Adipocyte (in vitro differentiated cells): ENCODE measurements at regions not wholly inside any gene's neighbourhood (a gene's known extent, or its start where the extent isn't known, plus 50 kb on each side); places are given as distances from the start of the nearest gene placed in this dataset.

Experiments
- DNase-seq: peaks from one replicate; pipeline ENCODE4 v3.0.0-alpha.2; 2015; ENCODE audit warnings: low read depth
- H3K27me3 ChIP-seq: replicated peaks from 2 replicates; pipeline ENCODE4 v1.7.0; 2013; ENCODE audit warnings: mild to moderate bottlenecking, low read length, moderate library complexity; ENCODE audit not compliant: control insufficient read depth, insufficient read depth
- H3K36me3 ChIP-seq: 2 replicates; pipeline ENCODE4 v1.7.0; 2013; ENCODE audit warnings: low read length, mild to moderate bottlenecking, moderate library complexity; ENCODE audit not compliant: control insufficient read depth, insufficient read depth, severe bottlenecking
- H3K4me1 ChIP-seq: 2 replicates; pipeline ENCODE4 v1.7.0; 2013; ENCODE audit warnings: mild to moderate bottlenecking, low read length, moderate library complexity; ENCODE audit not compliant: control insufficient read depth, insufficient read depth
- H3K4me3 ChIP-seq: 2 replicates; pipeline ENCODE4 v1.7.0; 2013; ENCODE audit warnings: mild to moderate bottlenecking, low read length, moderate library complexity
- H3K9ac ChIP-seq: 2 replicates; pipeline ENCODE4 v1.7.0; 2013; ENCODE audit warnings: mild to moderate bottlenecking, low read length, moderate library complexity
- H3K9me3 ChIP-seq: 2 replicates; pipeline ENCODE4 v1.7.0; 2013; ENCODE audit warnings: mild to moderate bottlenecking, low read length, moderate library complexity; ENCODE audit not compliant: control insufficient read depth

GRCh38 chr9:90948156-90948555, 146.5 kb downstream of the SYK start:
- H3K4me3 ChIP-seq: no peak overlapping the region
- no peak overlapping the region for H3K9ac ChIP-seq
- H3K36me3 ChIP-seq: no peaks in the 10 kb centered on the region
- H3K9me3 ChIP-seq: peaks cover 6% of the 10 kb centered on the region
- H3K4me1 ChIP-seq: no peaks in the 10 kb centered on the region
- peaks cover 5% of the 10 kb centered on the region for H3K27me3 ChIP-seq
- DNase-seq: no peak

DNA sequence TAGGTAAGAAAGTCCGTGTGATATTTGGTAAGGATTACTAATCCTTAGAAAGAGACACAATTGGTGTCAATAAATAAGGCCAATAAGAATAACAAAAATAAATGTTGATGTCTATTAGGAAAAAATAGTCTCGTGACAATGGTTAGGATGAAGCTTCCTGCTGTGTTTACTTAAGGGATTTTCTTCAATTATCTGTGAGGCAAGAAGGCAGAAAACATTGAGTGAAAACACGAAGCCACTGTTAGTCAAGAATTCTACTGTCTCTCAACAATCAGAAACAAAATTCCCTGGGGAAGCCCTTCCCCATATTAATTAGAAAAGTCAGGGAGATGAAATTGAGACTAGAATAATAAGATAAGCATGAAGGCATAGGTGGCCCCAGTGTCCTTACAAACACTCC, 149.0 kb downstream of the SYK start:
- DNase-seq: peak; percentile 56
- Histone ChIP-seq H3K9me3 (peaks cover 6% of the 10 kb centered on the region), H3K36me3 (no peaks in the 10 kb centered on the region), H3K9ac (no peak overlapping the region), H3K4me1 (peaks cover under 1% of the 10 kb centered on the region), H3K4me3 (no peak overlapping the region), H3K27me3 (peaks cover 5% of the 10 kb centered on the region)

- Histone ChIP-seq H3K4me3 (no peak overlapping the region), H3K27me3 (peaks cover 5% of the 10 kb centered on the region), H3K4me1 (peaks cover 6% of the 10 kb centered on the region), H3K36me3 (no peaks in the 10 kb centered on the region), H3K9ac (no peak overlapping the region), H3K9me3 (peaks cover 6% of the 10 kb centered on the region)
- DNase-seq: no peak
Observed at GRCh38 chr9:90953200-90953599, 151.6 kb downstream of the SYK start.

DNA sequence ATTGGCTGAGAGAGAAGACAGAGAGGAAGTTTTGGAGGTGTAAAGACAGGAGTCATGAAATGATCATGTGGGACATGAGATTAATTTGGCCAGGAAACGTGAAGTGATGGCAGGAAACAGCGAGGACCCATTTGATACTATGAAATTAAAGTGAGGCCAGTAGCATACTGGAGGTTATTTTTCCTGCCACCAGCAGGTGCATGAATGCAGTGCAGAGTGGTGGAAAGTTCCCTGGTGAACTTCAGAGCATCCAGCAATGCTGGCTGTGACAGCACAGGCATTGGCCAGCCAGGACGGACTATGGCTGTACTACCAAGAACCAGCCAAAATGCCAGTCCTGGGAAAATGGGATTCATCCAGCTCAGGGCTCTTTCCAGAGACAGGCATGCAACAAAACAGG, 152.2 kb downstream of the SYK start:
- no peak overlapping the region for H3K9ac ChIP-seq
- no peak for DNase-seq
- peaks cover 4% of the 10 kb centered on the region for H3K27me3 ChIP-seq
- H3K36me3 ChIP-seq: no peaks in the 10 kb centered on the region
- no peak overlapping the region for H3K4me3 ChIP-seq
- H3K4me1 ChIP-seq: peaks cover 6% of the 10 kb centered on the region
- H3K9me3 ChIP-seq: peaks cover 3% of the 10 kb centered on the region

DNA sequence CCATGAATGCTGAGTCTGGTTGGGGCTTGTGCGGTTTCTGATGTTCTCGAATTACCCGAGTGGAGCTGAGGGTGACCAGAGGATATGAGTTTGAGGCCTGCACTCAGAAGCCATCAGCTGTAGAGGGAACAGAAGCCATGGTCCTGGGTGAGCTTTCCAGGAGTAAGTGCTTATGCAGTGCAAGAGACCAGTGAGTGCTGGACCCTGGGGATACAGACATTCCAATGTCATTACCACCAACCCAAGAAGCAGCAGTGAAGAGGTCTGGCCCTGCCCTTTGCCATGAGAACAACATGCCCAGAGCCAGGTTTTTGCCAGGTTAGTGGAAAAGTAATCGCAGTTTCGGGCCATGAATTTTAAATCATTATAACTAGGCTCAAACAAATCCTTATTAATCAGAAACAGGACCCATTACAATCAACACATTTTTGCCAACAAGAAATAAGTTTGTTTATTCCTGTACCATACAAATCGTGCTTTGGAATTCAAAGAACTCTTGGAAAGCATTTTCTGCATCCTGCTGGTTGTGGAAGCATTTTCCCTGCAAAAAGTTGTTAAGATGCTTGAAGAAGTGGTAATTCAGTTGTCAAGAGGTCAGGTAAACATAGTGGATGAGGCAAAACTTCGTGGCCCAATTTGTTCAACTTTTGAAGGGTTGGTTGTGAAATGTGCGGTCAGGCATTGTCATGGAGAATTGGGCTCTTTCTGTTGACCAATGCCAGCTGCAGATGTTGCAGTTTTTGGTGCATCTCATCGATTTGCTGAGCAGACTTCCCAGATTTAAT, 154.6 kb downstream of the SYK start:
- Histone ChIP-seq H3K9ac (no peak overlapping the region), H3K9me3 (no peaks in the 10 kb centered on the region), H3K4me3 (no peak overlapping the region), H3K36me3 (no peaks in the 10 kb centered on the region), H3K4me1 (peaks cover 14% of the 10 kb centered on the region), H3K27me3 (no peaks in the 10 kb centered on the region)
- DNase-seq: peak; percentile 51

DNA sequence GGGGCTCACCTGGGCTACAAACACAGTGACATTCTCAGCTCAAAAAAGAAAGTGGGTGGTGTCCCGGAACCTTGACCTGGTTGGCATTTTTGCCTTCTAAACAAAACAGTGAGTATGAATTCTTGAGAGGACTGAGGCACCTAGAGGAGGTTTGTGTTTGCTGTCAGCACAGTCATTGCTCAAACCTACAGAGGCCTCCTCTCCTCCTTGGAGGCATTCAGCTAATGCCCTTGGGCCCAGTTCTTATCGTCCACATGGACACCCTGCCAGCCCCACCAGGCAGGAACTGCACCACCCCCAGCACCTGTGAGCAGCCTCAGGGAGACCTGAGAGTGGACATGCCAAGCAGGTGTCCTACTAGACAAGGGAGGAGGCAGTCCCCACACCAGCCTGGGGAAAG, 156.7 kb downstream of the SYK start:
- Histone ChIP-seq H3K4me1 (peaks cover 19% of the 10 kb centered on the region), H3K36me3 (no peaks in the 10 kb centered on the region), H3K9ac (no peak overlapping the region), H3K9me3 (no peaks in the 10 kb centered on the region), H3K4me3 (no peak overlapping the region), H3K27me3 (no peaks in the 10 kb centered on the region)
- DNase-seq: no peak

DNA sequence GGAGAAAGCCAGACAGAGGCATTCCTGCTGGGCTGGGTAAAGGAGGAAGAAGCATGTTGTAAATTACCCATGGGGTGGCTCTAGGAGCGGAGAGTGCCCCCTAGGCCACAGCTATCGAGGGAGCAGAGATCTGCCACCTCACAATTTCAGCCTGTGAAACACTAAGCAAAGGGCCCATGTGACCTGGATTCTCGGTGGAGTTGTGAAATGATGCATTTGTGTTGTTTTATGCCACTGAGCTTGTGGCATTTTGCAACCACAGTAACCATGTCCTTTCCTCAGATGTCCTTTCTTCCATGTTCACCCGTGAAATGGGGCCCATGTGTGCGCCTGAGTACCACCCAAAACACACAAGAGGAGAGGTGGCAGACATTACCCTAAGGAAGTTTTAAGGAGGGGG, 159.3 kb downstream of the SYK start:
- DNase-seq: peak; percentile 70
- Histone ChIP-seq H3K27me3 (no peaks in the 10 kb centered on the region), H3K36me3 (no peaks in the 10 kb centered on the region), H3K4me1 (peaks cover 20% of the 10 kb centered on the region), H3K9ac (peak overlapping the region; percentile 5), H3K4me3 (no peak overlapping the region), H3K9me3 (no peaks in the 10 kb centered on the region)

DNA sequence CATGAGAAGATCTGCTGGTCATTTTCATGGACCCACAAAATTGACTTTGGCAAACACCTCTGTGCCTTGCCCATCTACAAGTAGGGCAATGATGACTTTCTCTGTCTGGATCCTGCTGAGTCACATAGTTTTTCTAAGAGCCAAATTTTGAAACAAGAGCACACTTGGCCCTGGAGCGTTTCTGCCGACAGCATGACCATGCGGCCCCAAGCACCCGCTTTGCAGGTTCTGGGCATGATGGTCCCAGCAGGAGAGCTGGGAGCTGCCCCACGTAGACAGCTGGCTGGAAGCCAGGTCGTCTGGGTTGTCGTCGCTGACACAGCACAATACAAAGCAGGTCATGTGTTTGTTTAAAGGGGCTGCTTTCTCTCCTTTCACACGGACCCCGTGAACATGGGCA, 159.8 kb downstream of the SYK start:
- H3K4me3 ChIP-seq: no peak overlapping the region
- peak; percentile 45 for DNase-seq
- H3K9me3 ChIP-seq: no peaks in the 10 kb centered on the region
- H3K9ac ChIP-seq: no peak overlapping the region
- no peaks in the 10 kb centered on the region for H3K27me3 ChIP-seq
- peaks cover 17% of the 10 kb centered on the region for H3K4me1 ChIP-seq
- no peaks in the 10 kb centered on the region for H3K36me3 ChIP-seq

- H3K9me3 ChIP-seq: no peaks in the 10 kb centered on the region
- DNase-seq: no peak
- H3K9ac ChIP-seq: no peak overlapping the region
Observed at GRCh38 chr9:90964101-90965020, 162.7 kb downstream of the SYK start.

DNA sequence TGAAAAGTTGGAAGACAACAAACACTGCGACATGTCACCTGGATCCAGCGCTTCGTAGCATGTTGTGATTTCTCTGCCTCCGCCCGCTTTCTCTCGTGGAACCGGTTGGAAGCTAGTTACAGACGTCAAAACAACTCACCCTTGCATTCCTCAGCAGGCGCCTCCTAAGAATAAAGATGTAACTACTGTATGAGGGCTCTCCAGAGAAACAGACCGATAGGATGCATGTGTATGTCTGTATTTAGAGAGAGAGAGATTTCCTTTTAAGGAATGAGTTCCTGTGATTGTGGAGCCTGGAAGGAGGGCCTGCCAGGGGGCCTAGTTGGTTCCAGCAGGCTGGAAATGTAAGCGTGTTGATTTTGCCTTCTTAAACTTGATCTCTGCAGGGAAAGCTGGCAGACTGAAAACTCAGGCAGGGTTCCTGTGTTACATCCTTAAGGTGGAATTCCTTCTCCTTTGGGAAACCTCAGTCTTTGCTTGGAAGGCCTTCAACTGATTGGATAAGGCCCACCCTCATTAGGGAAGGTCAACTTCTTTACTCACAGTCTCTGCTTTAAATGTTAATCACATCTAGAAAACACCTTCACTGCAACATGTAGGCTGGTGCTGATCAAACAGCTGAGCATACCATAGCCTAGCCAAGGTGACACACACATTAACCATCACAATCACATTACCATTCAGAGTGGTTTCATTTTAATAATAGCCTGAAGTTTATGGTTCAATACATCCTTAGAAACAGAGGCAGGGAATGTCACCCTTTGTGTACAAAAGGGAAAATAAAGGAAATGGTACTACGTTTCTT, 163.8 kb downstream of the SYK start:
- Histone ChIP-seq H3K27me3 (no peaks in the 10 kb centered on the region), H3K9me3 (no peaks in the 10 kb centered on the region), H3K36me3 (no peaks in the 10 kb centered on the region), H3K4me1 (peaks cover 17% of the 10 kb centered on the region), H3K9ac (no peak overlapping the region), H3K4me3 (no peak overlapping the region)
- DNase-seq: no peak

More at GRCh38 chr9:90964101-90965020, 162.7 kb downstream of the SYK start:
- no peak overlapping the region for H3K4me3 ChIP-seq
- H3K36me3 ChIP-seq: no peaks in the 10 kb centered on the region
- no peaks in the 10 kb centered on the region for H3K27me3 ChIP-seq
- H3K4me1 ChIP-seq: peaks cover 17% of the 10 kb centered on the region

GRCh38 chr9:90966031-90966290, 164.3 kb downstream of the SYK start:
- no peak for DNase-seq
- Histone ChIP-seq H3K9me3 (no peaks in the 10 kb centered on the region), H3K9ac (no peak overlapping the region), H3K4me3 (no peak overlapping the region), H3K27me3 (no peaks in the 10 kb centered on the region), H3K36me3 (no peaks in the 10 kb centered on the region), H3K4me1 (peaks cover 12% of the 10 kb centered on the region)
